ENCODE measurements at regions not wholly inside any gene's neighbourhood (a gene's known extent, or its start where the extent isn't known, plus 50 kb on each side); places are given as distances from the start of the nearest gene placed in this dataset.

DNA sequence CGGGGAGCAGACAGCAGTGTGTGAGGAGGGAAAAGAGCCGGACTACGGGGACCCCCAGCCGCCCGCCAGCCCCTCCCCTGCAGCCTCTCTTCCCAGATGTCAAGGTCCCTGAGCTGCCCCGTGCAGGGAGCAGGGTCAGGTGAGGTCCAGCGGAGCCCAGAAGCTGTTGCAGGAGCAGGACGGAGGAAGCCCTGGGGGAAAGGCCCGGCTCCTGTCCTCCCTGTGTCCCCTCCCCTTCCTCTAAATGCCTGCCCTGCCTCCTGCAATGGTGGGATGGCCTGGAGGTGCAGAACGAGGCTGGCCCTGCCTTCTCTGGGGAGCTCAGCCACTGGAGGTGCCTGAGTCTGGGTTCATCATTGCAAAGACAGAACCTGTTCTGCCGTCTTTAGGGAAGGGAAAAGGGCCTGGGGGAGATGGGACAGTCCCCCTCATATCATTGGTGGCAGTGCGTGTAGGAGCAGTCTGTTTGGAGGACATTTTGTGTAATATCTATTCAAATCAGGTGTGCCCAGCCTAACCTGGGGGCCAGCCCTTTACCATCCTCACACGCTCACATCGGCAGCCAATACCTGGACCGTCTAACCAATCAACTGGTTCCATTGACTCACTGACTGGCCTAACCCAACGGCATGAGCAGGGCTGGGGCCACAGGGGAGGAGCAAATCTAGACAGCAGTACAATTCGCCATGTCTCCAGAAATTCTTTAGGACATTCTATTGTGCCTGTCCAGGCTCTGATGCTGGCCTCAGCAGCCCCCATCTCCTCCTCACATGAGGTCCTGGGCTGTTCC lies 364.1 kb upstream of the SFSWAP start:
- no peak for DNase-seq

DNA sequence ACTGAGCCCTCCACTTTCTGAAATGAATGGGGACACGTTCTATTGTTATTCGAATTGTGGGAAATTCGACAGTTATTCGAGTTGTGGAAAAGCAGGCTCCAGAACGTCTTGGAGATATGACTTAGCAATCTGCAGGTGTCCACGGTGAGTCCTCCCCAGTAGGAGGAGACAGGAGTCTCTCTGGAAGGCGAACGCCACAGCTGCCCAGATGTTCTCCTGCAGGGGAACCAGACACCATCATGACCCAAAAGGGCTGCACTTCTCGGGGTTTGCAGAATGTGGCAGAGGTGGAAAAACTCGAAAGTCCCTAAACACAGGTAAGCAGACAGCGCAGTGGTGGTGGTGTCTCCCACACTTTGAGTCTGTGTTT lies 363.6 kb upstream of the SFSWAP start:
- no peak for DNase-seq

DNA sequence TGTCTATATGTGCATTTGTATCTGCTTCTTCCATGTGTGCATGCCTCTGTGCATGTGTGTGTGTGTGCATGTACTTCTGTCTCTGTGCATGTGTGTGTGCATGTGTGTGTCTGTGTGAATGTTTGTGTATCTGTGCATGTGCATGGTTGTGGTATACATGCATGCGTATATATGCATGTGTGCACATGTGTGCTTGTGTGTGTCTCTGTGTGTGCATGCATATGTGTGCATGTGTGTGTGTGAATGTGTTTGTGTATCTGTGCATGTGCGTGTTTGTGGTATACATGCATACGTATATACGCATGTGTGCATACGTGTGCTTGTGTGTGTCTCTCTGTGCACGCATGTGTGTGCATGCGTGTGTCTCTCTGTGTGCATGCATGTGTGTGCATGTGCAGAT lies 363.2 kb upstream of the SFSWAP start:
- DNase-seq: no peak

DNA sequence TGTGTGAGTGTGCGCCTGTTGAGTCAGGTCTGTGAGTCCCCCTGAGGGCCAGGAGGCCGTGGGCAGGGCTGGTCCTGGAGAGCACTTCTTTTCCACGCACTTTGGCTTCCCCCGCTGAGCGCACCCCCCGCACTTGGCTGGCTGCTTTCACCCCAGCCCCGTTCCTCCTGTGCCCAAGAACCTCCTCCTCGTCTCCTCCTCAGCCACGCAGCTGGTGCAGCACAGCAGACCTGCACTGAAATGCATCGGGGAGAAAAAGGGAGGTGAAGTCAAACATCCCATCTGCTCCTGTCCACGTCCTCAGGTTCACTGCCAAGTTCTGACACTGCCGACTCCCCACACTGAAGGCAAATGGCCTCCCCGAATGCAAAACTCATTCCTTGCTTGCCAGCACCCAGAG lies 362.7 kb upstream of the SFSWAP start:
- DNase-seq: no peak

DNA sequence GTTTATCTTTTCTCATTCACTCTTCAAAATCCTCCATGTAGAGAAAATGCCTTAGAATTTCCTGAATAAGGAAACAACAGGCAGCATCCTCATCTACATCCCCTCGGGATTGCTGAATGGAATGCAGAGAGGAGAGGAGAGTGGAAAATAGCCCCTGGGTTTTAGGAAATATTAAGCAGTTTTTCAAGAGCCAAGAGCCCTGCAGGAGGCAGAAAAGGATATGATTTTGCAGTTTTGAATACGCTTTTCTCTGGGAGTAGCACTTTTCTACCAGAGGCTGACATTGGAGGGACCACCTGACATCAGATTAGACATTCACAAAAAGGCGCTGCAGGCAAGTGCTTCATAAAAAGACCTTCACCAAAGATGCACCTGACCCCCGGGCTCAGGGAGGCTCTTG lies 362.2 kb upstream of the SFSWAP start:
- DNase-seq: no peak

DNA sequence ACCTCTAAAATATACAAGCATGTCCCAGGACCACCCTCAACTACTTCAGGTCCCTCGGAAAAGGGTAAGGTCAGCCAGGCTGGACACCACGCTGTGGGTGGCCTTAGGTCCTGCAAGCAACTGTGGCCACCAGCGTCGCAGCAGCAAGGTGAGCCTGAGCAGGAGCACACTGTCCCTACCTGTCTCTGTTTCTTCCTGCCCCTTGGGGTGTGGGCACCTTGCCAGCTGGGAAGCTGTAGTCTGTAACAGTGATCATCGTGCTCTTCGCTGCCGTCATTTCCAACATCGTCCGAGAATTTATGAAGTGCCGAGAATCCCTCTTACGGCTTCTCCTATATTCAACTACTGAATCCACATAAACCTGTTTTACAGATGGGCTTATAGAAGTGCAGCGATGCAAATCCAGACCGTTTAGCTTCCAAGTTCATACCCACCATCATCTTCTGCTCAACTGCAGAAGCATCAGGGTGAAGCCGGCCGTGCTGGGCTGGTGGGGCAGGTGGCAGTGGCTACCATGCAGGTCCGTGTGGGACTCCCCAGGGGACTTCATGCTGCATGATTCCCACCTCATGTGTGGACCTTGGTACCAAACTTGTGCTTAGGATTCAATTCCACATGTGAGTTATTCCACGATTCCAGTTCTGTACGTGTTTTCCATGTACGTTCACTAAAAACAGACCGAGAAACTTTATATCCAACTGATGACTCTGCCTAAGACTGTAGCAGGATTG lies 361.3 kb upstream of the SFSWAP start:
- no peak for DNase-seq

DNA sequence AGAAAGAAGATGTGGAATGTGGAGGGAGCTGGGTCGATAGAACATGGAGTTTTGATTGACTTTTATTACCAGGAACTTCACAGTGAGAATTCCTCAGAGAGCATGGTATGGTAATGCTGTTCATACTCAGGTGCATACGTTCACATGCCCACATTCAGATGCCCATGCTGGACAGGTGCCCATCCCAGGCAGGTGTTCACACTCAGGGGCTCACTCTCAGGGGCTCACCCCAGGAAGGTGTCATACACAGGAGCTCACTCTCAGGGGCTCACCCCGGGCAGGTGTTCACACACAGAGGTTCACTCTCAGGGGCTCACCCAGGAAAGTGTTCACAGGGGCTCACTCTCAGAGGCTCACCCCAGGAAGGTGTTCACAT lies 360.0 kb upstream of the SFSWAP start:
- DNase-seq: no peak

DNA sequence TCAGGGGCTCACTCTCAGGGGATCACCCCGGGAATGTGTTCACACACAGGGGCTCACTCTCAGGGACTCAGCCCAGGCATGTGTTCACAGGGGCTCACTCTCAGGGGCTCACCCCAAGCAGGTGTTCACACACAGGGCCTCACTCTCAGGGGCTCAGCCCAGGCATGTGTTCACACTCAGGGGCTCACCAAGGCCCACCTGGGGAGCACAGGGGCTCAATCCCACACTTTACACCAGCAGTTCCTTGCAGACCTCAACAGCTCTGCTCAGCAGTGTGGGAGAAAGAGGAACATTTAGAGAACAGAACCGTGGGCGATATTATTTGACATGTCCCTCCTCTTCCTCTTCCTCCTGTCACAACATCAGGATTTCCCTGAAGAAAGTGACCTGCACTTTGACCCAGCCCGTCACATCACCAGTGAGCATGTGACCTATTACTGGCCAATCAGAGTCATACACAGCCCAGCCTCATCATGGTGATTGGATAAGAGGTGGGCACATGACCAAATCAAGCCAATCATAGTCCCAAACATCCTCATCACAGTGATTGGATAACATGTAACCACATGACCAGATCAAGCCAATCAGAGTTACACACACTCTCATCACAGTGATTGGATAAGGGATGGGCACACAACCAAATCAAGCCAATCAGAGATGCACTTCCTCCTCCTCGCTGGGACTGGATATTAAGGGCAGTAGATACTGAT lies 359.4 kb upstream of the SFSWAP start:
- no peak for DNase-seq

DNA sequence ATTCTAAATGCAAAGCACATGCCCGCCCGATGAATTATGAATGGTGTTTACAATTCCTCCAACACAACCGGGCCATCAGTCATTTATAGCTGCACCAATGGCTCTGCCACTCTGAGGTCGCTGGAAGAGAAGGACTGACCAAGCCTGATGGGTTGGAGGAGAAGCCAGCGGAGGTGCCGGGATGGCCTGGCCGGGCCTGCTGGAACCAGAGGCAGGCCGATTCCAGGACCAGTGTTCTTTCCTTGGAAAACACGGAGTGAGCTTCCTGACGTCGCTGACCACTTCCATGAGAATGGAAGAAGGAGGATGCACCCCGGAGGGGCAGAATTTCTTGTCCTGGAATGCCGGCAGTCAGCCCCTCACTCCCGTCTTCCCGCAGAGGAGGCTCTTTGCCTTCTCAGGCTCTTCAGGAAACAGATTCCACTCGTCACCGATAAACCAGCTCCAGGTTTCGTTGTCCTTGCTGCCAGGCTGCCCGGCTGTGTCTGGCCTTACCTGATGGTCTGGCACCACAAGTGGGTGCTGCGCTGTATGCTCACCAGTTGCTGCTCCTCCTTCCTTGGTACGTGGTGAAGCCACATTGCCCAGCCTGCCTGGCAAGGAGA lies 358.5 kb upstream of the SFSWAP start:
- DNase-seq: no peak

DNA sequence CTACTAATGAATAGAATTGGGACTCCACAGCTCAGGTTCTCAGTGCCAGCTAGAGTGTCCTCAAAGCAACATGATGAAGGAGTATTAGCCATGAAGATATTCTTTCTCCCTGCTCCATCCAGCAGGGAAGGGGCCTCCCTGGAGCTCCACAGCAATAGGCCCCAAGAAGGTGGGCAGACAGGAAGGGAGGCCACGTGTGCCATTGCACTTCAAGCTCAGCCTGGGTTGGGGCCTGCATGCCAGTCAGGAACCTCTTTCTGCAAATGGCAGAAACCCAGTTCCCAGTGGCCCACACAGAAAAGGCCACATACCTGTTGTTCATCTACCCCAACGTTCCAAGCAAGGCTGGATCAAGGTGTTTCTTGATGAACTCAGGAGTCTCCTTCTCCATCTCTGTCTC lies 357.5 kb upstream of the SFSWAP start:
- no peak for DNase-seq

DNA sequence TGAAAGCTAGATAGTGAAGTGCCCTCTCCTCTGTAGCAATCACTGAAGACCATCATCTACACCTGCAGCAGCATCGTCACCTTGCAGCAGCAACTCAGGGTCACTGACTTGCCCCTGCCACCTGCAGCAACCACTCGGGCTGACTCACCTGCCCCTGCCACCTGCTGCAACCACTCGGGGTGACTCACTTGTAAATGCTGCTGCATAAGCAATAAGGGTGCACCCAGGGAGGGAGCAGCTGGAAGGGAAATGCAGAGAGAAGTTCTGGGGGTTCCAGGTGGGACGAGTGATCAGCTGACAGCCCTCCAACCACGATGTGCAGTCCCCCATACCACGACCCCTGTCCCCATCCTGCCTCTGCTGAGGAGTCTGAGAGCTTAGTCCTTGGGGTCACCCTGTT lies 357.1 kb upstream of the SFSWAP start:
- no peak for DNase-seq

DNA sequence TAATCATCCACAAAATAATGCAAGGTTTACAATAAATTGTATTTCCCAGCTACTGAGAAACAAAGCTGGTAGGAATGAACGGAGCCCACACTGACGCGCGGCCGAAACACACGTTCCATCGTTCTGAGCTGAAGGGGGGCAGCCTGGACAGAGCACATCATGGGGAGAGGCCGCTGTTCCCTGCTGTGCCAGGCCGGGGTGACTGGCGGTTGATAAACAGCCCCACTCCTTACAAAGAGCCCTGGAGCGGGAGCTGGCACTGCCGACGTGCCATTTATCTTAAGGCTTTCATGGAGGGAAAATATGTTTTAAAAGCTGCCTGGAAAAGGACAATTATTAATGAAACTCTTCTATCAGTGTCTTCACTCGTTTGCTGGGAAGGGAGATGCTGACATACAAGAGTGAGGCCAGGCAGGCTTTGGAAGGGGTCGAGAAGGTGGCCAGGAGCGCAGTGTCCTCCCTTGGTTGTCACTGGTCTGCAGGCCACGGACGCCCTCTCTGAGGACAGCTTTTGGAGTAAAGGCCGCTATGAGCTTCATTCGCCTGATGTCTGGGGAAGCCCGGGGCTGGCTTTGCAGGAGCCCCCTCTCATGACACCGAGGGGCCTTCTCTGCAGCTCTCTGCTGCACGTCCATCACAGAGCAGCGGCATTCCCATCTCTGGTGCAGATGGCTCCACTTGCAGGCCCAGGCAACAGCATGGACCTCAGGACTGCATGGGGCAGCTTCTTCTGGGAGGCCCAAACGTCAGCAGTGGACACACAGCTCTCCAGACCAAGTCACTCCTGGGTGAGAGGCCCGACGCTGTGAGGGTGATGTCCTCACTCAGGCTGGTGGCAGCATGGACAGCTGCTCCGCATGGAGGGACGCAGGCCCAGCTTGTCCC lies 355.3 kb upstream of the SFSWAP start:
- no peak for DNase-seq

DNA sequence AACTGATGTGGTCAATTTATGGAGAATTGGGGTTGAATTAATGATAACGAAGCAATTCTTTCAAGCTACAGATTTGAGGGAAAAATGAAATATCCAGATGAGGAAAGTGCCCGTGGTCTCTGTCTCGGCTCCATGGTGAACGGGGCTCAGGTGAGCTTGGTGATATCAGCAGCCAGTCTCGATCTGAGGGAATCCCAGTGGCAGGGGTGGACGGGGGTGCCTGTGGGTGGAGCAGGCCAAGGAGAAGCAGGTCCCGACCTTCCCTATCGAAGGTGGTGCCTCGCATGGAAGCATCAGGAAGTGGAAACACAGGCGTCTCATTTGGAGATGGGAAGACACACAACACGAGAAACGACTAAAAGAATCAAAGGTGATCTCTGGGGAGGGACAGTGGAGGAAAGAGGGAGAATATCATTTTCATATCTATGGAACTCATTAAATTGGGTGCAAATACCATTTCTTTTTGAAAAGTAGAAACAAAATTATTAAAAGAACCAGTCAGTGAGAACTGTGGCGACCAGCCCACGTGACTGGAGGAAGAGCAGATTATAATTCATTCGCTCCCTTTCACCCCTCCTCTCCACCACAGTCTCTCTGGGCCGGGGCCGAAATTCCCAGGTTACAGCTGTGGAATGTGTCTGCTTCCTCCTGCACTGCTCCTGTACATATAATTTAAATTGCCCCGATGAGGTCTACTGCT lies 354.3 kb upstream of the SFSWAP start:
- no peak for DNase-seq

DNA sequence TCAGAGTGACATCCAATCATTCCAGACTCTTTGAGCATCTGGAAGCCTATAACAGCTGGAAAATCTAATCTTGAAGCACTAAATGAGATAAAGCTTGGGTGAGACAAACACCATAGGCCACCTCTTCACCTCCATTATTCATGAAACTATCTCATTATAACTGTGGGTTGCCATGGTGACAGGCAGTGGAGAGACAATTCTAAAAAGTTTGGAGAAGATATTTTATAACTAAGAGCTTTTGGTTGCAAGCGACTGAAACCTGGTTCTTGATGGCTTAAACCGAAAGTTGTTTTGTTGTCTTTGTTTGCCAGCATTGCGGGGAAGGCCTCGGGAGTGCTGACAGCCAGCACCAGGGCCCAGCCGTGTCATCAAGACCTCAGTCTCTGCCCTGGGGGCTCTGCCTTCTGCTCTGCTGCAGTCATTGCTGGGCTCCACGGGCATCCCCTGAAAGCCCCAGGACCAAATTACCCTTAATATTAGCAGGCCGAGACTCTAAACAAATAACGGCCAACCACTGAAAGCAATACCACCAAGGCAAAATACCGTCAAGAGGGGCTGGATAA lies 353.6 kb upstream of the SFSWAP start:
- no peak for DNase-seq

DNA sequence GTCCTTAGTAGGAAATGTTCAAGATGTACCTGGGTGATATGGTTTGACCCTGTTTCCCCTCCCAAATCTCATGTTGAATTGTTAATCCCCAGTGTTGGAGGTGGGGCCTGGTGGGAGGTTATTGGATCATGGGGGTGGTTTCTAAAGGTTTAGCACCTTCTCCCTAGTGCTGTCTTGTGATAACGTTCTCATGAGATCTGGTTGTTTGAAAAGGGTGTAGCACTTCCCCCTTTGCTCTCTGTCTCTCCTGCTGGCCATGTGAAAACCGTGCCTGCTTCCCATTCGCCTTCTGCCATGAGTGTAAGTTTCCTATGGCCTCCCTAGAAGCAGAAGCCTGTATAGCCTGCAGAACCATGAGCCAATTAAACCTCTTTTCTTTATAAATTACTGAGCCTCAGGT lies 353.0 kb upstream of the SFSWAP start:
- DNase-seq: no peak

DNA sequence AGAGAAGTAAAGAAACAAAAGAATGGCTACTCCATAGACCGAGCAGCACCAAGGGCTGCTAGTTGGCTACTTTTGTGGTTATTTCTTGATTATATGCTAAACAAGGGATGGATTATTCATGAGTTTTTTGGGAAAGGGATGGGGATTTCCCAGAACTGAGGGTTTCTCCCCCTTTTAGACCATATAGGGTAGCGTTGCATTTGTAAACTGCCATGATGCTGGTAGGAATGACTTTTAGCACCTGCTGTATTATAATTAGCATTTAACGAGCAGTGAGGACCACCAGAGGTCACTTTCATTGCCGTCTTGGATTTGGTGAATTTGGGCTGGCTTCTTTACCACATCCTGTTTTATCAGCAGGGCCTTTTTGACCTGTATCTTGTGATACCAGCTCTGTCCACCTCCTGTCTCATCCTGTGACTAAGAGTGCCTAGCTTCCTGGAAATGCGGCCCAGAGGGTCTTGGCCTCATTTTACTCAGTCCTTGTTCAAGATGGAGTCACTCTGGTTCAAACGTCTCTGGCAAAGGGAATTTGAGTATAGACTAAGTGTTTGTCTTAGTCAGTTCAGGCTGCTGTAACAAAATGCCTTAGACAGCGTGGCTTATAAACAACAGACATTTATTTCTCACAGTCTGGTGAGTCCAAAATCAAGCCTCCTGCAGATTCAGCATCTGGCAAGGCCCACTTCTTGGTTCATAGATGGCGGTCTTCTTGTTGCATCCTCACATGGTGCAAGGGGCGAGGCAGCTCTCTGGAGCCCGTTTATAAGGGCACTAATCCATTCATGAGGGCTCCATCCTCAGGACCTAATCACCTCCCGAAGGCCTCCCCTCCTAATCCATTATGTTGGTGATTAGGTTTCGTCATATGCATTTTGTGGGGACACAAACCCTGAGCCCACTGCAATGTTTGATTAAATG lies 348.3 kb upstream of the SFSWAP start:
- no peak for DNase-seq

DNA sequence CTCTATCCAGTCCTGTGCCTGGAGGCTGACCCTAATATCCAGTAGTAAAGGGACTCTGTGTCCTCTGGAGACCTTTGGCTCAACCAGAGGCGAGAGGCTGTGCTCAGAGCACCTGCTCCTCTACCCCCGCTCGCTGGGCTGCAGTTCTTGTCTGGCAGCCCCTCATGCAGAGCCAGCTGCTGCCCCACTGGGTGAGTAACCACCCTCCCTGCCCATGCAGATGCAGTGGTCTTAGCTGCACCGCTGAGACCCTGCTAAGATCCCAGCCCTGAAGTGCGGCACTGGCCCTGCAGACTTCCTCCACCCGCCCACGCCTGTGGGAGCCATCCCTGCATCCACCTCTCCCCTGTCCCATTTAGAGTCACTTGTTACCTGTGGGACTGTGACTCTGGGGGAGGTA lies 347.5 kb upstream of the SFSWAP start:
- no peak for DNase-seq

DNA sequence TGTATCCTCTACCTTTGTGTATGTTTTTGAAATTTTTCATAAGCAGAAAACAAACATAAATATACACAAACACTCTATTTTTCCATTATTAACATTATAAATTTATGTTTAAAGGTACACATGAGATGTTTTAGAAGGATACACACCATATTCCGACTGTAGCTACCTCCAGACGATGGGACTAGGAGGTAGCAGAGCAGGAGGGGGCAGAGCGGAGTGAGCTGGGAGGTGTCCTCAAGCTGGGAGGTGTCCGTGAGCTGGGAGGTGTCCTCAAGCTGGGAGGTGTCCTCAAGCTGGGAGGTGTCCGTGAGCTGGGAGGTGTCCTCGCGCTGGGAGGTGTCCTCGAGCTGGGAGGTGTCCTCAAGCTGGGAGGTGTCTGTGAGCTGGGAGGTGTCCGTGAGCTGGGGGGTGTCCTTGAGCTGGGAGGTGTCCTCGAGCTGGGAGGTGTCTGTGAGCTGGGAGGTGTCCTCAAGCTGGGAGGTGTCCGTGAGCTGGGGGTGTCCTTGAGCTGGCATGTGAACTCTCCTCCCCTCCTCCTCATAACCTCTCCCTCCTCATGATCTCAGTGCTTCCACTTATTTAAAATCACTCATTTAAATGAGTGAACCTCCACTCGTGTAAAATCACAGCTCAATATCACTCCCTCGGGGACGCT lies 346.9 kb upstream of the SFSWAP start:
- DNase-seq: no peak

DNA sequence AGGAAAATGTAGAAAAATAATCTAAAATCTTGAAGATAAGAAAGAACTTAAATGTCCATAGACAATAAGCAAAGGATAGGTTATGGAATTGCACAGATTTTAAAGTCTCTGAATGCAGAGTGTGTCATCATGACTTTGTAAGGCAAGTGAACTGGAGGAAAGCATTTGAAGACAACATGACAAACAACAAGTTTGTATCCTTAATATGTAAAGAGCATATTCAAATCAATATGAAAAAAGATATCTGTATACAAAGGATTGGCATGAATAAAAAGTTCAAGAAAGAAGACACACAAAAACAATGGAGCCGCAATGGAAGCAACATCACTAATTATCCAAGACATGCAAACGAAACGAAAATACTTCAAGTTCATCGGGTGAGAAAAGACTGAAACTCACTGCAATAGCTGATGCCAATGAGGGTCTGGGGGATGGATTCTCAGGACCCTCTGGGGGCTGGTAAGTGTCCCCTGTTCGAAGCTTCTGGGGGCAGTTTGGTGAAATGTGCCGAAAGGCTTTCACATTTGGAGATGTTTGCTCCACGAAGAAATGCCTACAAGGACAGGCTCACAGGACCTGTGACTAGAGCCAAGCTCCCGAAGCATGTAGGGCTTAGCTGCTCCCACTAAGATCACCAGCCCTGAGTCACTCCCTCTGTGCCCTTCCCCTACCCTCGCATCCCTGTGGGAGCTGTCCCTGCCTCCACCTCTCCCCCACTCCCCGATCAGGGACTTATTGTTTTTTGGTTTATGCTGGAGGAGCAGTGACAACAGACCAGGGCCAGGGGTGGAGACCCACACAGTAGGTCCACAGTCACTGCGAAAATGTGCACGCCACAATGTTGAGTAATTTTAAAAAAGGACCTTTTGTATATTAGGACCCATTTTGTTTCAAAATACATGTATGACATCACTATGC lies 345.7 kb upstream of the SFSWAP start:
- no peak for DNase-seq

All from effector CD4-positive, alpha-beta T cell (primary cell).